ENCODE measurements at regions not wholly inside any gene's neighbourhood (a gene's known extent, or its start where the extent isn't known, plus 50 kb on each side); places are given as distances from the start of the nearest gene placed in this dataset.

GRCh38 chr5:117880932-117881331 lies 1107.4 kb downstream of the DTWD2 start:
- no peak for DNase-seq

GRCh38 chr5:117877731-117878130 lies 1110.6 kb downstream of the DTWD2 start:
- peak; percentile 52 for DNase-seq

DNA sequence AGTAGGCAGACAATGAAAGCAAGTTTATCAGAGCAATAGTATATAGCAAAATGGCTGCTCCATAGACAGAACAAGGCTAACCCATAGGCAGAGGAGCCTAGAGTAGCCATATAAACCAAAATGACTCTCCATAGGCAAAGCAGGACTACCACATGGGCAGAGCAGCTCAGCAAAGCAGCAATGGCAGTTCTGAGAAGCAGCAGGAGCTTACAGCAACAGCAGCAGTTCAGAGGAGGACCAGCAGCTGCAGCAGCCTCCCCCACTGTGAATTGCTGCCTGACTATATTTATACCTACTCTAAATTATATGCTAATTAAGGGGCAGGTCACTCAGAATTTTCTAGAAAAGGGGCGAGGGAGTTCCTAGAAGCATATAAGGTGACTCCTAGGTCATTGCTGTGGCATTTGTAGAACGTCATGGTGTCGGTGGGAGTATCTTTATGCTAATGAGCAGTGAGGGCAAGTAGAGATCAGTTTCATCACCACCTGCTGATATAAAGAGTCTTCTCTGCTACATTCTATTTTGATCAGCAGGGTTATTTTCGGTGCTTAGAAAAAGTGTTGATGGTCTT lies 1115.5 kb downstream of the DTWD2 start:
- no peak for DNase-seq

DNA sequence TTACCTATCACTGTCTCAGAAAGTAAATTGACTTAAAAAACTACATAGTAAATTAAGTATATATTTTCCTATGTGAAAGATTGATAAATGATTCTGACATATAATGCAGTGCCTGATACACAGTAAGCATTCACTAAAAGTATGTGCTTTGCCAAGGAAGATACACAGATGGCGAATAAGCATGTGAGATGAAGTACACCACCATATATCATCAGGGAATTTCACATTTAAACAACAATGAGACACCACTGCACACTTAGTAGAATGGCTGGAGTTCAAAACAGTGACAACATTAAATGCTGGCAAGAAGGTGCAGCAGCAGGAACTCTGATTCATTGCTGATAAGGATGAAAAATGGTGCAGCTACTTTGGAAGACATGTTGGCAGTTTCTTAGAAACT lies 1118.8 kb downstream of the DTWD2 start:
- DNase-seq = no peak

DNA sequence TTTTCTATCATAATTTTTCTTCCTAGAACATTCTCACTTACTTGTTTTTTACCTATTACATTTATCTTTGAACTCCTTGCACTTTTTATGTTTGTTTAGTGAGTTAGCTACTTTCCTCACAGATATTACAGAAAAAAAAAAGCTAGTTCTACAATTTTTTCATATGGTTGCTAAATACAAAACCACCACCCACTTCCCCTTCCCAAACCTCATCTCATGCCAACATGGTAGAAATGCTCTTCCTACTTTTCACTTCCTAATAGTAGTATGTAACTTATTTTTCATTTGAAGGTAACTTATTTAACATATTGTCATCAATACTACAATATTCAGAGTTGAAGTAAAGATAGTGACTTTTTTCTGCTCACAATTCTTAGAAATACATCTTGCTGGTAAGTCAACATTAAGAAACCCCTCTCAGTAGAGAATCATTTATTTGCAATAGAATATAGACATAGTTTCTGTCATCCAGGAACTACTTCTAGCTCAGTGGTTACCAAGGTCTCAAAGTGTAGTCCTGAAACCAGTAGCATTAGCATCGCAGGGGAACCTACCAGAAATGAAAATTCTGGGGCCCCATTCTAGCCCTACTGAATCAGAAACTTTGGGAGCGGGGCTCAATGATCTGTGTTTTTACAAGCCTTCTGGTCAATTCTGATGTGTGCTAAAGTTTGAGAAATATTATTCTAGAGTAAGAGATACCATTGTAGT lies 1124.6 kb downstream of the DTWD2 start:
- no peak for DNase-seq

- DNase-seq = no peak
These were observed 1127.8 kb downstream of the DTWD2 start for GRCh38 chr5:117860550-117860949.

DNA sequence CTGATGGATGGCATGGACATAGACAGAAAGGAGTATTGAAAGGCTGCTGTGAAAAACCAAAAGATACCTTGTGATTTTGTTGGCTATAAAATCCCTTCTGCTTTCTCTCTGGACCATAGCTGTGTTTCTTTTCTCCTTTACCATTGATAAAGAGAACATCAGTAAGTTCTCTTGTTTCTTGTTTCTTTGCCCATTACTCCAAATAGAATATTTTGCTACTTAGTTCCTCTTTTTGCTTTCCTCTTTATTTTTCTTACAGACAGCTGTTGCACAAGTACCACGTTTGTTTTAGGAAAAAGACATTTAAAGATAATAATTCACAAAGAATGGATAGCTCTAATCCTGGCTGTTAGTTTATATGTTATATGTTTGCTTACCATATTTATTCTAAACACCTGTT lies 1129.2 kb downstream of the DTWD2 start:
- no peak for DNase-seq

- no peak for DNase-seq
These were observed 1131.6 kb downstream of the DTWD2 start for GRCh38 chr5:117856713-117857112.

- no peak for DNase-seq
These were observed 1150.6 kb downstream of the DTWD2 start for GRCh38 chr5:117837786-117838185.

DNA sequence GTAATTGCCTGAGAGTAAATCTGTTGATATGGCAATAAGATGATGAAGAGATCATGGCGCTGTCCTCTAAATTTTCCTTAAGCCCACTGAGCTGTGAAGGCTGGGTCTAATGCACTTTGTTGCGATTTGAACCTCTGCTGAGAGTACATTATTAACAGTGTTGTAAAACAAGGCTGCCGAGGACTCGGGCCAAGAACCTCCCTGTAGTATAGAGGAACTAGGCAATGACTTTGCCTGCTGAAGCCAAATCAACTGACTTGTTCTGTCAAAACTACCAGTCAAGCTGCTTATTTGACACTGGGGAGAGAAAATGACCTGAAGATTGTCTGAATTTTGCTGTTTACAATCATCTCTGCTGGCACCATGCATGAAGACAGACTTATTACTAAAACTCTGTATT lies 1154.7 kb downstream of the DTWD2 start:
- no peak for DNase-seq

DNA sequence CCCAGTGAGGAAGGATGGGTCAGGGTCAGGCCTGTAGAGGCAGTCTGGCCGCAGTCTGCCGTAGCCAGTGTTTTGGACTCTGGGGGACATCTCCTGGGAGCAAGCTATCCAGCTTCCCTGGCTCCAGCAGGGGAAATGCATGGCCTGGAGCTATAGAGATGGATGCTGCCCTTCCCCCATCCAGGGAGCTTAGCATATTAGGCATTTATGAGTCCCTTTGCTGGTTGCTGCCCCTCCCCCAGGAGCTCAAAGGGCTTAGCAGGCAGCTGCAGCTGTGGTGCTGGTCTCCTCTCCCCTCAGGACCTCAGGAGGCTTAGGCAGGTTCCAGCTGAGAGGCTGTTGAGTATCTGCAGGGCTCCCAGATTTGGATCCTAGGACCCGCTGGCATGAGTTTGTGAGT lies 1158.7 kb downstream of the DTWD2 start:
- DNase-seq = peak; percentile 7

GRCh38 chr5:117813850-117814249 lies 1174.5 kb downstream of the DTWD2 start:
- no peak for DNase-seq

DNA sequence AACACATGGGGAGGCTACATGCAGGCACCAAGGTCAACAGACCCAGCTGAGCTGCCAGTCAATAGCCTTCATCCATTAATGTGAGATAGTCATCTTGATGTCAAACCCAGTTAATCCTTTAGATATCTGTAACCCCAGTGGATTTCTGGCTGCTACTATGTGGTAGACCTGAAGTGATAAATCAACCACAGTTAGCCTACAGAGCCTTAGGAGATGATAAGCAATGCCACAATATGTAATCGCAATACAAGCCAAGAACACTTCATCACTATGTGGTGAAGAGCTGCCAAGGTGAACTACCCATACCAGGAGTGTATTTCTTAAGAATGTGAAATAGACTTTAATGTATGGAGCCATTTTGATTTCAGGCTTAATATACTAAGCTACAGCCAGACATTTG lies 1175.5 kb downstream of the DTWD2 start:
- no peak for DNase-seq

GRCh38 chr5:117809251-117809650 lies 1179.1 kb downstream of the DTWD2 start:
- DNase-seq = no peak

- DNase-seq = no peak
These were observed 1183.3 kb downstream of the DTWD2 start for GRCh38 chr5:117805058-117805457.

- peak; percentile 8 for DNase-seq
These were observed 1184.8 kb downstream of the DTWD2 start for GRCh38 chr5:117803533-117803932.

DNA sequence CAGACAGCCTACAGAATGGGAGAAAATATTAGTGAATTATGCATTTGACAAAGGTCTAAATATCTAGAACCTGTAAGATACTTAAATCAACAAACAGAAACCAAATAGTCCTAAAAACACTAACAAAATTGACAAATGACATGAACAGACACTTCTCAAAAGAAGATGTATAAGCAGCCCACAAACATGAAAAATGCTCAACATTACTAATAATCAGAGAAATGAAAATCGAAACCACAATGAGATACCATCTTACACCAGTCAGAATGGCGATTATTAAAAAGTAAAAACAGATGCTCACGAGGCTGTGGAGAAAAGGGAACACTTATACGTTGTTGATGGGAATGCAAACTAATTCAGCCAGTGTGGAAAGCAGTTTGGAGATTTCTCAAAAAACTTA lies 1186.8 kb downstream of the DTWD2 start:
- no peak for DNase-seq

DNA sequence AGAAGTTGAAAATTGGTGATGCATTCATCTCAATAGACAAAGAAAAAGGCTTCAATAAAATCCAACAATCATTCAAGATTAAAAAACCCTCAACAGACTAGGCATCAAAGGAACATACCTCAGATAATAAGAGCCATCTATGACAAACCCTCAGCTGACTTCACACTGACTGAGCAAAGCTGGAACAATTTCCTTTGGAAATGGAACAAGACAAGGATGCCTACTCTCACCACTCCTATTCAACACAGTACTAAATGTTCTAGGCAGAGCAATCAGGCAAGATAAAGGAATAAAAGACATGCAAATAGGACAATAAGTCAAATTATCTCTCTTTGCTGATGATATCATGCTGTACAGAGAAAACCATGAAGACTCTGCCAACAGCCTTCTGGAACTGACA lies 1188.1 kb downstream of the DTWD2 start:
- no peak for DNase-seq

GRCh38 chr5:117794847-117795246 lies 1193.5 kb downstream of the DTWD2 start:
- no peak for DNase-seq

GRCh38 chr5:117793963-117794362 lies 1194.4 kb downstream of the DTWD2 start:
- peak; percentile 50 for DNase-seq

GRCh38 chr5:117792476-117792875 lies 1195.9 kb downstream of the DTWD2 start:
- DNase-seq = no peak

GRCh38 chr5:117788596-117788995 lies 1199.8 kb downstream of the DTWD2 start:
- DNase-seq = no peak

GRCh38 chr5:117779171-117779570 lies 1204.5 kb upstream of the SEMA6A start:
- DNase-seq = no peak

- DNase-seq = no peak
These were observed 1202.4 kb upstream of the SEMA6A start for GRCh38 chr5:117776977-117777376.

DNA sequence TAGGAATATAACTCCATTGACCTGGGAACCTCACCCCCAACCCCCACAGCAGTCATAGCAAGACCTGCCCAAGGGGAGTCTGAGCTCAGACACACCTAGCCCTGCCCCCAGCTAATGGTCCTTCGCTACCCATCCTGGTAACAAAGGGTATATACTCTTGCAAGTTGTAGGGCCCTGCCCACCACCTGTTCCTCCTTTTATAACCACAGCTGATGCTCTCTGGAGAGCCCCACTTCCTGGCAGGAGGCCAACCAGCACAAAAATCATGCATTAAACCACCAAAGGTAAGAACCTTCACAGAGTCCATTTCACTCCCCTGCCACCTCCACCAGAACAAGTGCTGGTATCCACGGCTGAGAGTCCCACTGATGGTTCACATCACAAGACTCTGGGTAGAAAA lies 1195.3 kb upstream of the SEMA6A start:
- no peak for DNase-seq

Data from eye (tissue), 1 donor.